Psoas muscle (tissue), 7 donors: ENCODE measurements at regions not wholly inside any gene's neighbourhood (a gene's known extent, or its start where the extent isn't known, plus 50 kb on each side); places are given as distances from the start of the nearest gene placed in this dataset.
"Not testable (repeated sequence)": the region's sequence is repeated elsewhere in the genome, so short reads cannot be mapped to it uniquely, and the experiment has no call there.

Source experiments
- ATAC-seq, 4 donors: fragments of 200-7000 bp; cut with Tn5 transposase; one replicate each; pipeline ENCODE4 v1.9.1; 2020; ENCODE audit warnings: moderate library complexity in 3 of 4, mild to moderate bottlenecking in 2 of 4
- DNase-seq, 2 donors: peaks; one replicate each; pipeline ENCODE4 v3.0.0-alpha.2; 2020
- H3K27ac ChIP-seq: fragments of 200-600 bp; one replicate; pipeline ENCODE4 v1.8.0; 2022
- H3K27me3 ChIP-seq, 3 donors: fragments of 200-600 bp in 1 of 3; one replicate each; pipeline versions ENCODE4 v1.6.1 to v1.8.0; 2013 to 2022; ENCODE audit warnings: low read length in 2 of 3, mild to moderate bottlenecking in 2 of 3, moderate library complexity in 1 of 3; ENCODE audit not compliant: insufficient read depth in 3 of 3
- H3K36me3 ChIP-seq, 2 donors: fragments of 200-600 bp in 1 of 2; one replicate each; pipeline versions ENCODE4 v1.6.1 to v1.8.0; 2013 to 2022; ENCODE audit warnings: low read depth in 1 of 2, mild to moderate bottlenecking in 1 of 2, moderate library complexity in 1 of 2; ENCODE audit not compliant: insufficient read depth in 1 of 2
- H3K4me1 ChIP-seq: fragments of 200-600 bp; one replicate; pipeline ENCODE4 v1.8.0; 2022
- H3K4me3 ChIP-seq: fragments of 200-600 bp; one replicate; pipeline ENCODE4 v1.8.0; 2022; ENCODE audit warnings: mild to moderate bottlenecking
- H3K9me3 ChIP-seq: fragments of 200-600 bp; one replicate; pipeline ENCODE4 v1.8.0; 2022
- WGBS, 3 donors: extraction: QIAGEN DNeasy Blood & Tissue Kit; methylation state at CpG; one replicate each; pipeline versions ENCODE4 v1.1.6 to v1.1.7; 2013; 5-methylcytosine and 5-hydroxymethylcytosine counted together
- intact Hi-C, 2 donors: fragments of 100-400 bp; cut with DNase I; formaldehyde crosslinking; loops; one replicate each; pipeline versions ENCODE4 v1.11.0 to v1.14.2; 2022
- TF ChIP-seq, protein P1 (sequence below): fragments of 200-600 bp; IDR thresholded peaks from one replicate; pipeline ENCODE4 v1.8.0; 2022; ENCODE audit warnings: antibody characterized with exemption
- donor health status: healthy with polysubstance abuse.
- donor health status: DM: no; HTN: no; CAD: no; lungs with moderate emphysema.
- donor health status: Bipolar disorder and iron deficiency.
- donor health status: healthy.
- donor health status: DM: yes; HTN: yes; CAD: no.
- donor health status: DM: no; HTN: no; CAD: no.
- donor health status: DM: yes; HTN: yes; CAD: no.

- intact Hi-C loops: no loop called here
- ATAC-seq: no peak
These were observed 217.8 kb upstream of the ZRANB2 start for GRCh38 chr1:71298633-71299032.

DNA sequence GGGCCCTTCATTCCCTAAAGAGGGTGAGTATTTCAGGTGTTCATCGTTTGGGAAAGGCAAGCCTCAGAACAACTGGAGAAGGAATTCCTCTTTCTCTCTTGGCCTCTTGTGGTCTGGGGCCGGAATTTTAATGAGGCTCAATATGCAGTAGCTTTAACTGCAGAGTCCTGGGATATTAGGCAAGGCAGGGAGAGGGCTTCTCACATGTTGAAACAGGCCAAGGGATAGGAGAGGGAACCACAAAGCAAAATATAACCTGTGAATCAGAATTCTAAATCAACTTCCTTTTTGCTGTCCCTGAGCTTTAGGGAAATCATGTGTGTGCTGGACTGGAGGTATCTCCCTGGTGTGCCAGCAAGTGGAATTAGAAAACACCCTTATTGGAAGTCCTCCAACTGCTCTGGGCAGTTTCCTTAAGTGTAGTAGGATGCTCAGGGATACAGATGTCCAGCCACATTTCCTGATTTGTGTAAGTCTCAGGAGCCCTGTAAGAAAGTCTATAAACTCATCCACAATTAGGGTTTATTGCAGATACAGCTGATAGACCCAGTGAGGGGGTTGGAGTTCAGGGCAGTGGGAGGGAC, 215.8 kb upstream of the ZRANB2 start:
- H3K36me3 ChIP-seq: no peaks in the 10 kb centered on the region
- H3K4me1 ChIP-seq: no peaks in the 10 kb centered on the region
- TF ChIP-seq, protein P1, sequence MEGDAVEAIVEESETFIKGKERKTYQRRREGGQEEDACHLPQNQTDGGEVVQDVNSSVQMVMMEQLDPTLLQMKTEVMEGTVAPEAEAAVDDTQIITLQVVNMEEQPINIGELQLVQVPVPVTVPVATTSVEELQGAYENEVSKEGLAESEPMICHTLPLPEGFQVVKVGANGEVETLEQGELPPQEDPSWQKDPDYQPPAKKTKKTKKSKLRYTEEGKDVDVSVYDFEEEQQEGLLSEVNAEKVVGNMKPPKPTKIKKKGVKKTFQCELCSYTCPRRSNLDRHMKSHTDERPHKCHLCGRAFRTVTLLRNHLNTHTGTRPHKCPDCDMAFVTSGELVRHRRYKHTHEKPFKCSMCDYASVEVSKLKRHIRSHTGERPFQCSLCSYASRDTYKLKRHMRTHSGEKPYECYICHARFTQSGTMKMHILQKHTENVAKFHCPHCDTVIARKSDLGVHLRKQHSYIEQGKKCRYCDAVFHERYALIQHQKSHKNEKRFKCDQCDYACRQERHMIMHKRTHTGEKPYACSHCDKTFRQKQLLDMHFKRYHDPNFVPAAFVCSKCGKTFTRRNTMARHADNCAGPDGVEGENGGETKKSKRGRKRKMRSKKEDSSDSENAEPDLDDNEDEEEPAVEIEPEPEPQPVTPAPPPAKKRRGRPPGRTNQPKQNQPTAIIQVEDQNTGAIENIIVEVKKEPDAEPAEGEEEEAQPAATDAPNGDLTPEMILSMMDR: no peak
- ATAC-seq (no peak), DNase-seq (no peak)
- intact Hi-C loops: no loop called here
- no peaks in the 10 kb centered on the region for H3K9me3 ChIP-seq
- 19 to 30% (median 20%) methylated on average over 2 of the region's 2 CpGs for WGBS, 3 donors
- no peak overlapping the region for H3K4me3 ChIP-seq
- H3K27ac ChIP-seq: no peak overlapping the region
- no peaks in the 10 kb centered on the region for H3K27me3 ChIP-seq

More at GRCh38 chr1:71298633-71299032, 217.8 kb upstream of the ZRANB2 start:
- DNase-seq: no peak
- Histone ChIP-seq H3K4me3 (no peak overlapping the region), H3K27ac (no peak overlapping the region), H3K4me1 (no peaks in the 10 kb centered on the region), H3K36me3 (no peaks in the 10 kb centered on the region), H3K27me3 (no peaks in the 10 kb centered on the region), H3K9me3 (no peaks in the 10 kb centered on the region)
- TF ChIP-seq, protein P1: no peak
- 35 to 60% (median 35%) methylated on average over 2 of the region's 2 CpGs for WGBS, 3 donors

DNA sequence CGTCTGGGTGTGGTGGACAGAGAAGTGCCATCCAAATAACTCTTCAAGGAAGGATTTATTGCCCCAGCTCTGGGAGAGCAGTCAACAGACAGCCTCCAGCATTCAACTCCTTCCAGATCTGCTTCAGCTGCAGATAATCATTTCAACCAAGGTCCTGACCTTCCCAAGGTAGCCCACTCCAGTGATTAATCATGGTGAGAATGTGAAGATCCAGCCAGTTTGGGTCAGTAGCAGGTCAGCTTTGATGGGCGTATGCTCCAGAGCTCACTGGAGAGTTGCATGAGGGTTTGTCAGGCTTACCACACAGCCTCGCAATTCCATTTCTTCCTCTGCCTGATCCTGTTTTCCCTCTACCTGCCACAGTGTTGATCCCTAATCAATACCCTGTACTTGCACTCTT, 214.5 kb upstream of the ZRANB2 start:
- DNase-seq: no peak
- intact Hi-C loops: no loop called here
- Histone ChIP-seq H3K36me3 (no peaks in the 10 kb centered on the region), H3K27me3 (no peaks in the 10 kb centered on the region), H3K27ac (no peak overlapping the region), H3K4me3 (no peak overlapping the region), H3K9me3 (no peaks in the 10 kb centered on the region), H3K4me1 (no peaks in the 10 kb centered on the region)
- 59 to 72% (median 70%) methylated on average over 3 of the region's 3 CpGs for WGBS, 3 donors
- ATAC-seq: no peak
- TF ChIP-seq, protein P1: no peak

GRCh38 chr1:71294178-71294577, 213.3 kb upstream of the ZRANB2 start:
- H3K27me3 ChIP-seq: no peaks in the 10 kb centered on the region
- no peaks in the 10 kb centered on the region for H3K9me3 ChIP-seq
- TF ChIP-seq, protein P1: no peak
- intact Hi-C loops: no loop called here
- H3K4me3 ChIP-seq: no peak overlapping the region
- H3K36me3 ChIP-seq: no peaks in the 10 kb centered on the region
- WGBS, 3 donors: 34 to 39% (median 38%) methylated on average over 5 of the region's 5 CpGs
- no peaks in the 10 kb centered on the region for H3K4me1 ChIP-seq
- DNase-seq (no peak), ATAC-seq (no peak)
- no peak overlapping the region for H3K27ac ChIP-seq

- Histone ChIP-seq H3K9me3 (no peaks in the 10 kb centered on the region), H3K4me1 (no peaks in the 10 kb centered on the region), H3K27me3 (no peaks in the 10 kb centered on the region), H3K4me3 (no peak overlapping the region), H3K27ac (no peak overlapping the region), H3K36me3 (no peaks in the 10 kb centered on the region)
- 54 to 68% (median 63%) methylated on average over 2 of the region's 2 CpGs for WGBS, 3 donors
- TF ChIP-seq, protein P1: no peak
- intact Hi-C loops: no loop called here
- DNase-seq (no peak), ATAC-seq (no peak)
These were observed 211.4 kb upstream of the ZRANB2 start for GRCh38 chr1:71292203-71292602.

DNA sequence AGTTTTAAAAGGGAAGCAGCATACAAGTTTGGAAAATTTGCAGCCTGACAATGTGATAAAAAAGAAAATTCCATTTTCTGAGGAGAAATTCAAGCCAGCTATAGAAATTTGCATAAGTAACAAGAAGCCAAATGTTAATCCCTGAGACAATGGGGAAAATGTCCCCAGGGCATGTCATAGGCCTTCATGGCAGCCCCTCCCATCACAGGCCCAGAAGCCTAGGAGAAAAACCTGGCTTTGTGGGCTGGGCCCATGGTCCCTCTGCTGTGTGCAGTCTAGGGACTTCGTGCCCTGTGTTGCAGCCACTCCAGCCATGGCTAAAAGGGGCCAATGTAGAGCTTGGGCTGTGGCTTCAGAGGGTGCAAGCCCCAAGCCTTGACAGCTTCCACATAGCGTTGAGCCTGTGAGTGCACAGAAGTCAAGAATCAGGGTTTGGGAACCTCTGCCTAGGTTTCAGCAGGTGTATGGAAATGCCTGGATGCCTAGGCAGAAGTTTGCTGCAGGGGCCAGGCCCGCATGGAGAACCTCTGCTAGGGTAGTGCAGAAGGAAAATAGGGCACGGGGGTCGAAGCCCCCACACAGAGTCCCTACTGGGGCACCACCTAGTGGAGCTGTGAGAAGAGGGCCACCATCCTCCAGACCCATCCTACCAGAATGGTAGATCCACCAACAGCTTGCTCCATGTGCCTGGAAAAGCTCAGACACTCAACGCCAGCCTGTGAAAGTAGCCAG, 209.8 kb upstream of the ZRANB2 start:
- H3K36me3 ChIP-seq, ATAC-seq, H3K9me3 ChIP-seq, H3K4me3 ChIP-seq, H3K27me3 ChIP-seq, H3K4me1 ChIP-seq, intact Hi-C loops, DNase-seq, H3K27ac ChIP-seq: not testable (repeated sequence)
- 89 to 90% (median 89%) methylated on average over 6 of the region's 6 CpGs for WGBS, 3 donors
